ENCODE measurements at regions not wholly inside any gene's neighbourhood (a gene's known extent, or its start where the extent isn't known, plus 50 kb on each side); places are given as distances from the start of the nearest gene placed in this dataset.
"Not testable (repeated sequence)": the region's sequence is repeated elsewhere in the genome, so short reads cannot be mapped to it uniquely, and the experiment has no call there.

DNA sequence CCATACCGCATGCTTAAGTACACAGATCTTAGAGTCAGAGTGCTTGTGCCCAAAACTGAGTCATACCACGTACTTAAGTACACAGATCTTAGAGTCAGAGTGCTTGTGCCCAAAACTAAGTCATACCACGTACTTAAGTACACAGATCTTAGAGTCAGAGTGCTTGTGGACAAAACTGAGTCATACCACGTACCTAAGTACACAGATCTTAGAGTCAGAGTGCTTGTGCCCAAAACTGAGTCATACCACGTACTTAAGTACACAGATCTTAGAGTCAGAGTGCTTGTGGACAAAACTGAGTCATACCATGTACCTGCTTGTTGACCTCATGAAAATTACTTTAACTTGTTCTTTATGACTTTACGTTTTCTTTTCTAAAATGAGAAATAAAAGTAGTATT, 233.7 kb upstream of the NETO1 start:
- not testable (repeated sequence) for DNase-seq (ENCODE audit: low read depth)

- DNase-seq (ENCODE audit: low read depth) = no peak
Observed at GRCh38 chr18:73099759-73100158, 232.0 kb upstream of the NETO1 start.

DNA sequence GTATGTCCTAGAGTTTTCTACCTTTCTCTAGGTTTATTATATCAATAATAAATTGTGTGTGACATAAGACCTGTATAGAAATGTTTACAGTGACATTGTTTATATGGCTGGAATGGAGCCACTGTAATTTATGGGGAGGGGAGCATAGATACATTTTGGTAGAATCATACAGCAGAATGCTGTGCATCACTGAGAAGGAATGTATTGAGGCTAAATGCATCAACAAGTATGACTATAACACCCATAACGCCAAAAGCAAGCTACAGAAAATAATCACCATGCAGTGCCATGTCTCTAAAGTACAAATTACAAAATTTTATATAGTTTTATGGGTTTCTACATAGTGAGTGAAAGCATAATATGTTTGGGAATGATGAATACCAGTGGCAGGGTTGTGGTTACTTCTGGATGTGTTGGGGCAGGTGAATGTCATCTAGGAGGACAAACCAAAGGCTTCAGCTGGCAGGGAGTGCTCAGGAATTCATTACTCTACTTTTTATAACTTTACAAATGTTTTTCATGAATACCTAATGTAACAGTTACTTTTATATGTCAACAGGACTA, 226.0 kb upstream of the NETO1 start:
- no peak for DNase-seq (ENCODE audit: low read depth)

DNA sequence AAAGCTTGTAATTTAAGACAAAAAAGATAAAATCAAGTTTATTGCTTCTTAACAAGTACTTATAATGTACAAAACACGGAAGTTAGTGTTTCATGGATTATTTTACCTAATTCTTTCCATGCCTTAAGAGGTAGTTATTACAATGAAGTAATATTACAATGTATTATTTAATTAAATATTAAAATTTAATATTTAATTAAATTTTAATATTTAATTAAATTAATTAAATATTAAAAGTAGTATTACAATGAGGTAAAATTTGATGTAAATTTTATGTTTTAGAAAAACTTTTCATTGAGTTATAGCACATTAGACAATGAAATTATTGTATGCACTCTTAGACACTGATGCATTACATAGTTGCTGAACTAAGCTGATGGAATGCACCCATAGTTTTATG, 220.7 kb upstream of the NETO1 start:
- DNase-seq (ENCODE audit: low read depth) = no peak

- no peak for DNase-seq (ENCODE audit: low read depth)
Observed at GRCh38 chr18:73087282-73087977, 219.6 kb upstream of the NETO1 start.

DNA sequence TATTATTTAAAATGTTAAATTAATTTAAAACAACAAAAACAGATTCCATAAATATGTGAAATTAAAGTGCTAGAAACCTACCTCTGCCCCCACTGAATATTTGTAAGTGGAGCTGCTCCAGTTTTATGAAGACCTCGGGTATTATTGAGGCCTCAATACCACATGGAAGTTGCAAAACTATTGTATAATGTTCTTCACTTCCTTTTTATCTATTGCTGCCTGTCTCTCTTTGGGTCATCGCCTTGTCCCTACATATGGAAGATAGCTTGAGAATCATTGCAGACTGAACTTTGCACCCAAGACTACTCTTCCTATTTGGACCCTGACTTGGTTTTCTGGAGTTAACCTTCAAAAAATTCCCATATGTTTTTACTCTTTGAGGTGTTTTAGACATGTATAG, 212.1 kb upstream of the NETO1 start:
- no peak for DNase-seq (ENCODE audit: low read depth)

DNA sequence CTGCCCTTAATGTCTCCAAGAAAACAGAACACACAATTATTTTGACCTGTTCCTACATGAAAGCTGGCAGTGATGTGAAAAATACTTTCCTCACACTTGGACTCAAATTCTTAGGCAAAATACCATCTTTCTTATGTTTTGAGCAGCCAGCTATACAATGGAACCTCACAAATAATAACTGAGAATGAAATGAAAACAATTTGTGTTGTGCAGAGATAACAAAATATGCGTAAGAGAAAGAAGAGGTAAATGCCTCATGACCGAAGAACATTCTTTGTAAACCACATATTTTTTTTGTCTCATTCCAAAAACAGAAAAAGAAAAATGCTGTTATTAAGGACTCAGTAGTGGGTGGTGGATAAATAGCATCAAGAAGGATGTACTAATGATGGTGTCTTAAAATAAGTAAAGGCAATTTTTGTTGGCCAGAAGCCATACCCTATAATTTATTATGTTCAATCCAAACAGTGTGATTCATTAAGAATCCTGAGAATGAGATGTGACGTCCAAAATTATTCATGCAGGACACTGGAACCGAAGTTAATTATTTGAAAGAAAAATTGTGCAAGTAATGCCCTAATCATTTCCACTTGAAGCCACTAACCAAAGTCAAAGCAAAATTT, 193.0 kb upstream of the NETO1 start:
- no peak for DNase-seq (ENCODE audit: low read depth)

DNA sequence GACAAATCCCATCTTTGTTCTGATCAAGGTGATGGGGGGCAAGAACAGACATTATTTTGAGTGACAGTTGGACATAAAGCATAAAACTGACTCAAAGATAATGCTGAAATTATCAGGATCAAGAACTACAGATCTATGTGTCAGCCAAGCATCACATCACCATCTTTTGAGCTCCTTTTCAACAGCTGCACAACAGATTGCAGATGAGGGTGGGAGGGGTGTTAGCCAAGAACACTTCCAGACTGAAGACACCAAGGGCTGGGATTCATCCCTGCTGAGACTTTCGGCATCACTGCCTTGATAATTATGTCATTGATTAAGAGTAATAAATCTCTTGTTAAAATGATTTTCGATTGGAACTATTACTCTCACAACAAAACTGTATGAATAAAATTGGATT, 191.5 kb upstream of the NETO1 start:
- DNase-seq (ENCODE audit: low read depth) = no peak

DNA sequence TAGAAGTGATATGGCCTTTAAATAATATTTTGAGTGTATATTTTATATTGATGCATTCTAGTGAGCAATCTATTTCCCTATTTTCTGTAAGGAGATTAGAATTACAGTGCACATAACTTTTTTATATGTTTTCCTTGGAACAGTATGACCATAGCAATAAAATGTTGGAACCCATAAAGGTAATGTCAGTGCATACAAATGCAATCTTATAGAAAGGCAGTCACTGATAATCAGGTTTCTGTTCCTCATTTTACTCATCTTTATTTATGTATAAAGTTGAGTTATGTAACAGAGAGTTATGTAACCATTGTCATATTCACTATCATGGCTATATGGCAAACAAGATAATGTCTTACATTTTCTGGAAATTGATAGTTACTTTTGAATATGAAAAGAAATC, 179.9 kb upstream of the NETO1 start:
- DNase-seq (ENCODE audit: low read depth) = no peak

DNA sequence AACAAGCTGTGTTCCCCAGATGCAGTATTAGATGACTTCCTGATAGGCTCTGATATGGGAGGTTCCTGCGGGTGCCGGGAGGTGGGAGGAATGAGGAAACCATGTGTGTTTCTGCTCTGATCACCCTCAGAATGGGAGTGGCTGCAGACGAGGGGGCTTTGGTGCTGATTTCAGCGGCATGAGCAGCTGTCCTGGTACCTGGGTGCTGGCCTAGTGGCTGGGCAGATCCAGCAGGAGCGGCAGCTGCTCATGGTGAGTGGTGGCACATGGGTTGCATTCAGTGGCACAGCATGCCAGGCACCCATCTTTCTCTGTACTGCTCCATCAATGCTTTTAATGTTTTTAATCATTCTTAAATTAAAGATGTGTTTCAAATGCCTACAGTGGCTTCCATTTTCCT, 177.2 kb upstream of the NETO1 start:
- DNase-seq (ENCODE audit: low read depth) = no peak

- no peak for DNase-seq (ENCODE audit: low read depth)
Observed at GRCh38 chr18:73043611-73044010, 175.8 kb upstream of the NETO1 start.

DNA sequence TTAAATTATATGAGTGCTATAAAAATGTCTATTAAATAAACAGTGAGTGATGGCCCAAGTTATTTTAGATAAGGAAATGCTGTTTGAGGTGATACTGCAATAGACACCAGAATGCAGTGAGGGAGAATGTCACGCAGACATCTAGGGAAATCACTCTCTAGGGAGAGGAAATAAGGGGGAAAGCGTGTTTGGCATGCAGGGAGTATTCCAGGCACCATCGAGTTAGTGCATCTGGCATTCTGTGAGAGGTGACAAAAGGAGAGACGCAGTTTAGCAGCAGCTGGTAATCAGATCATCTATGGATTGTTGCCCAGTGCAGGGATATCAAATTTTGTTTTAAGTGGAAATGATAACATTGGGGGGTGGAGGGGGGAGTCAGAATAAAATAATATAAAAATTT, 175.4 kb upstream of the NETO1 start:
- DNase-seq (ENCODE audit: low read depth) = no peak

DNA sequence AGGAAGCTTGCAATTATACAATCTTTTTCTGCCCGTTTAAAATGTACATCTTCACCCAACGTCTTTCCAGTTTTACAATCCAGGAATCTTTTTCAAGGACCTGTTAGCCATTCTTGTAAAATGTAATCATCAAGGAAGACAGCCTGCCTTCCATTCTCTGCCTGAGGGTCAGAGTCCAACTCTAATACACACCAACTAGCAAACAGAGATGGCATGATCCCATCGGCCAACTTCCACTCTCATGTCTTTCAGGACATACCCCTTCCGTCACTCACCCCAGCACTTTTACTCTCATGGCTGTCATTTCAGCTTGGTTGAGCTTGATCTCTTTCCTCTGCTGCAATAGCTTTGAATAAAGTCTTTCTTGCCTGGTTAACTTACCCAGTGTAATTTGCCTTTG, 172.5 kb upstream of the NETO1 start:
- DNase-seq (ENCODE audit: low read depth) = no peak

DNA sequence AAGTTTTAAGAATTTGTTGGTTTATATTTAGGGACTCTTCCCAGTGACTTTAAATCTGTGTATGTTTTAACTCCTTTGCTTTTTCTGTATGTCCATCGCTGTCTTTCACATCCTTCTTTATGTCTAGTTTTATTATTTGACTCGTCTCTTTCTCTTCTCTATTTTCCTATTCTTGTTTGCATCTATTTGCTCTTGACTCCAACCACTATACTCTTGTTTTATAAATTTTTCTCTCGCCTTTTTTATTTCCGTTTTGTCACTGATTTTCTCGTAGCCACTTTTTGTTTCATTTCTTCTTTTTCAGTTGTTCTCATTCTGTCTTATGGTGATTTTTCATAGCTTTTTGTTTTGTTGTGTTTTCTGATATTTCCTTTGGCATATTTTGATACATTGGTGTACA, 170.5 kb upstream of the NETO1 start:
- no peak for DNase-seq (ENCODE audit: low read depth)

DNA sequence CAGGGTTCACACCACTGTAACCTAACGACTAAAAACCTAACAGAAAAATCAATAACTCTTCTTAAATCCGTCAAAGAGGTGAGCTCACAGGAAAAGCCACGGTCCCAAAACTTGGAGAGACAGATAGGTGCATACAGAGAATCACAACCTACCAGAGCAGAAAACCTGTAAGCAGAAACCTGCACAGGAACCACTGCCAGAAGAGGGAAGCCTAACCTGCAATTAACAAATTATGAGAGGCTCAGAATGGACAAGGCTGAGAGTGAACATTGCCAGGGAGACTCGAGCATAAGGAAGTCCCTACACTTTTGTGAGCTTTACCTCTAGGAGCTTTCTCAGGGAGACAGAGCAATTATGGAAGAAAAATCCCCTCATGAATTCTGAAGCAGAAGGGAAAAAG, 156.2 kb upstream of the NETO1 start:
- no peak for DNase-seq (ENCODE audit: low read depth)

DNA sequence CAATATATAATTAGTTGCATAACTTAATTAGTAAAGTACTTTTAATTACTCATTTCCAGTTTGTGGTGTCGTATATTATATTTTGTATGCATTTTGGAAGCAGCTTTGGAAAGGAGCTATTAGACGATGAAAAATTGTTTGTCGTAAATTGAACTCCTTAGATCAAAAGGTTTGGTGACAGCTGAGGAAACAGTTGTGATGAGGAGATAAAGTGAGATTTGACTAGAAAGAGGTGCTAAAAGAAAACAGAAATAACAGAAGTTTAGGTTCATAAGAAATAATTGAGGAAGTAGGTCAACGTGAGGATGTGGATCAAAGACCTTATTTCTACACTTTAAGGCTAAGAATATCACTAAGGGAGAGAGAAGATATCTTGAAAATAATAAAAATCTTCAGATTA, 141.9 kb upstream of the NETO1 start:
- DNase-seq (ENCODE audit: low read depth) = no peak

- DNase-seq (ENCODE audit: low read depth) = no peak
Observed at GRCh38 chr18:73007915-73008308, 140.1 kb upstream of the NETO1 start.

- DNase-seq (ENCODE audit: low read depth) = no peak
Observed at GRCh38 chr18:73007195-73007914, 139.6 kb upstream of the NETO1 start.

GRCh38 chr18:73006331-73006730, 138.5 kb upstream of the NETO1 start:
- no peak for DNase-seq (ENCODE audit: low read depth)

DNA sequence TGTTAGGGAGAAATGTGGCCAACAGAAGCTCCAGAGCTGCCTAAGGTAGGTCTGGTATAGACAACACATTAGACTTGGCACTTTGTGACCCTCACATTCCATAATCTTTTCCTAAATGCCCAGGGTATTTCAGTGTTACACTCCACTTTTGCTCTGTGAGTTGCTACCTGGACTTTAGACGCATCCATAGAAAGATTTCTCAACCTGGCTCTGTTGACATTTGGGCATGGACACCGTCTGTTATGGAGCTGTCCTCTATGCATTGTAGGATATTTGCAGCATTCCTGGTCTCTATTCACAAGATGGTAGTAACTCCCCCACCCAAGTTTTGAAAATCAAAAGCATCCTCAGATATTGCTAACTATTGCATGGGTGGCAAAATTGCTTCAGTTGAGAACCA, 136.5 kb upstream of the NETO1 start:
- DNase-seq (ENCODE audit: low read depth) = no peak

GRCh38 chr18:72999971-73000607, 132.3 kb upstream of the NETO1 start:
- no peak for DNase-seq (ENCODE audit: low read depth)

- DNase-seq (ENCODE audit: low read depth) = no peak
Observed at GRCh38 chr18:72995558-72995957, 127.8 kb upstream of the NETO1 start.

DNA sequence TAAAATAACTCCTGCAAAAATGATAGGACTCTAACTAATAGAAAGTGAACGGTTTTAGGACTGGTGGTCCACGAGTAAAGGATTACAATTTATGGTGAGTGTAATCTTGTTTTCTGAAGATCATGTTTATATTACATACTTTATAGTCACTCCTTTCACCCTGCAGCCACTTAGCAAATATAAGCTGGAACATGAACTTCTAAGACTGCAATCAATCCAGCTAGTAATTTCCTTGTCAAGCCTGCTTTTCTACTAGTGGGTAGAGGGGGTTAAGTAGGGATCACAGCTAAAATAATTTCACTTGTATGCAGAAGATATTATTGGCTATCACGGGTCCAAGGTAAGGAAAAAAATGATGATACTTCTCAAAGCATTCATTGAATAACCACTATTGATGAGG, 125.5 kb upstream of the NETO1 start:
- DNase-seq (ENCODE audit: low read depth) = no peak
